Mammary epithelial cell (primary cell): ENCODE measurements at regions not wholly inside any gene's neighbourhood (a gene's known extent, or its start where the extent isn't known, plus 50 kb on each side); places are given as distances from the start of the nearest gene placed in this dataset.

Source experiments
- EZH2 ChIP-seq: IDR thresholded peaks from 2 replicates; pipeline ENCODE4 v1.6.1; 2012; ENCODE audit warnings: low read length, inconsistent platforms, borderline replicate concordance
- TF ChIP-seq, protein P1 (sequence below), 2 donors: IDR thresholded peaks in 1 of 2; conservative IDR thresholded peaks in 1 of 2; 2 replicates each; pipeline ENCODE4 v1.5.1; 2011 to 2012; ENCODE audit warnings: inconsistent platforms in 2 of 2, low read length in 2 of 2, mild to moderate bottlenecking in 2 of 2, control low read depth in 1 of 2, low read depth in 1 of 2; ENCODE audit not compliant: insufficient read depth in 1 of 2; ENCODE audit errors: extremely low read depth in 1 of 2

DNA sequence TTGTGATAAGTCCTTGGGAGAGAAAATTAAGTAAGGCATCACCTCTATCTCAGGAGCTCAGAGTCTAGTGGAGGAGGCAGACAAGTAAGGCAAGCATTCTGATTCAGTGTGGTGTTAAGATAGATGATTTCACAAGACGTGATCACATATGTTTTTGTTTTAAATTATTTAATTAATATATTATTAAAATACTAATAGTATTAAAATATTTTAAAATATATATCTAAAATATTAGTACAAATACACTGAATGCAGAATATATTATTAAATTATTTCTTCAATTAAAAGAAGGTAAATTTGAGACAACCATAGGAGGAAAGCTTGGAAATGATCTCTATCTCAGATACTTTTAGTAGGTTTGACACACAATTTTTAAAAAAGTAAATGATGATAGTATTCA is 51.5 kb upstream of the ANO4 start:
- TF ChIP-seq, protein P1, sequence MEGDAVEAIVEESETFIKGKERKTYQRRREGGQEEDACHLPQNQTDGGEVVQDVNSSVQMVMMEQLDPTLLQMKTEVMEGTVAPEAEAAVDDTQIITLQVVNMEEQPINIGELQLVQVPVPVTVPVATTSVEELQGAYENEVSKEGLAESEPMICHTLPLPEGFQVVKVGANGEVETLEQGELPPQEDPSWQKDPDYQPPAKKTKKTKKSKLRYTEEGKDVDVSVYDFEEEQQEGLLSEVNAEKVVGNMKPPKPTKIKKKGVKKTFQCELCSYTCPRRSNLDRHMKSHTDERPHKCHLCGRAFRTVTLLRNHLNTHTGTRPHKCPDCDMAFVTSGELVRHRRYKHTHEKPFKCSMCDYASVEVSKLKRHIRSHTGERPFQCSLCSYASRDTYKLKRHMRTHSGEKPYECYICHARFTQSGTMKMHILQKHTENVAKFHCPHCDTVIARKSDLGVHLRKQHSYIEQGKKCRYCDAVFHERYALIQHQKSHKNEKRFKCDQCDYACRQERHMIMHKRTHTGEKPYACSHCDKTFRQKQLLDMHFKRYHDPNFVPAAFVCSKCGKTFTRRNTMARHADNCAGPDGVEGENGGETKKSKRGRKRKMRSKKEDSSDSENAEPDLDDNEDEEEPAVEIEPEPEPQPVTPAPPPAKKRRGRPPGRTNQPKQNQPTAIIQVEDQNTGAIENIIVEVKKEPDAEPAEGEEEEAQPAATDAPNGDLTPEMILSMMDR (conservative IDR thresholded peaks at IDR 0.05 in 1 of 2, IDR thresholded peaks at IDR 0.05 in 1 of 2; ENCODE audit: extremely low read depth in 1 of 2, insufficient read depth in 1 of 2, low read depth in 1 of 2, low read length in 2 of 2), result no peak
- no peak for TF ChIP-seq EZH2
